ENCODE measurements at regions not wholly inside any gene's neighbourhood (a gene's known extent, or its start where the extent isn't known, plus 50 kb on each side); places are given as distances from the start of the nearest gene placed in this dataset.

DNA sequence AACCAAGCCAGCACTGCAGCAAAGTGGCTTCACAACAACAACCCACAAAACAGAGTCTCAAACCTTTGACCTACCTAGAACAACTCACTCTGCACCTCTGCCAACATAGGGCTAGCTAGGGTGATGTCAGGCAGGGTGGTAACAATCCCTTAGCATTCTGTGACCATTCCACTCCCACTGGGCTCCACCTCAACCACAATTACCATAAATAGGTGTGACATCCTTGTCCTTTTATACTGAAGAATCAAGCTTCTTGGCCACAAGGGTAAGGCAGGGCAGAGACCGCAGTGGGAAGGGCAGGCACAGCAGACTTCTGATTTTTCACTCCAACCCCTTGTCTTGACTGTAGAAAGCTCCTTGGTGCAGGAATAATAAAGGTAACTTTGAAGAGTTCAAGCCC lies 795.4 kb upstream of the DIAPH2 start:
- TF ChIP-seq EGR1 (IDR thresholded peaks at IDR 0.05): no peak
- no peak for TF ChIP-seq CEBPB (IDR thresholded peaks at IDR 0.05)
- TF ChIP-seq NFIC (IDR thresholded peaks at IDR 0.05): no peak
- TF ChIP-seq REST (IDR thresholded peaks at IDR 0.05; ENCODE audit: low read depth): no peak
- no peak for TF ChIP-seq TCF12 (IDR thresholded peaks at IDR 0.05; ENCODE audit: low read depth)
- TF ChIP-seq EP300 (IDR thresholded peaks at IDR 0.05; ENCODE audit: borderline replicate concordance): no peak
- TF ChIP-seq TEAD4 (IDR thresholded peaks at IDR 0.05): no peak
- TF ChIP-seq, protein P1, sequence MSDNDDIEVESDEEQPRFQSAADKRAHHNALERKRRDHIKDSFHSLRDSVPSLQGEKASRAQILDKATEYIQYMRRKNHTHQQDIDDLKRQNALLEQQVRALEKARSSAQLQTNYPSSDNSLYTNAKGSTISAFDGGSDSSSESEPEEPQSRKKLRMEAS (IDR thresholded peaks at IDR 0.05): no peak

Data from Ishikawa (cell line).